SK-N-MC (cell line): ENCODE measurements at regions not wholly inside any gene's neighbourhood (a gene's known extent, or its start where the extent isn't known, plus 50 kb on each side); places are given as distances from the start of the nearest gene placed in this dataset.

Experiments
- EZH2 ChIP-seq: fragments of 200-600 bp; sonication (generic); IDR thresholded peaks from one replicate; pipeline ENCODE4 v1.6.1; 2017; ENCODE audit warnings: antibody characterized with exemption
- POLR2AphosphoS5 ChIP-seq: IDR thresholded peaks from 2 replicates; pipeline ENCODE4 v1.6.1; 2012; ENCODE audit warnings: mild to moderate bottlenecking, low read depth, low read length, borderline replicate concordance

GRCh38 chr6:137977206-137977605, 110.1 kb downstream of the TNFAIP3 start:
- TF ChIP-seq EZH2 (no peak), POLR2AphosphoS5 (no peak)
